Gastroesophageal sphincter (tissue), 3 donors: ENCODE measurements at regions not wholly inside any gene's neighbourhood (a gene's known extent, or its start where the extent isn't known, plus 50 kb on each side); places are given as distances from the start of the nearest gene placed in this dataset.

Experiments
- CTCF ChIP-seq, 4 experiments: fragments of 200-600 bp in 2 of 4; fragments of 450-650 bp in 2 of 4; sonication (generic) in 1 of 4; IDR thresholded peaks; one replicate each; pipeline ENCODE4 v1.5.1; 2017 to 2019; ENCODE audit warnings: antibody characterized with exemption in 4 of 4, mild to moderate bottlenecking in 2 of 4, moderate library complexity in 2 of 4
- POLR2A ChIP-seq, 2 donors: fragments of 450-650 bp; IDR thresholded peaks; one replicate each; pipeline ENCODE4 v1.6.1; 2017; ENCODE audit warnings: antibody characterized with exemption in 2 of 2, mild to moderate bottlenecking in 2 of 2, moderate library complexity in 1 of 2

- TF ChIP-seq CTCF (IDR thresholded peaks at IDR 0.05): no peak
- TF ChIP-seq POLR2A (IDR thresholded peaks at IDR 0.05): no peak
Measured at GRCh38 chr10:120656107-120656506, 195.1 kb upstream of the WDR11 start.
